Neural crest cell (in vitro differentiated cells): ENCODE measurements at regions not wholly inside any gene's neighbourhood (a gene's known extent, or its start where the extent isn't known, plus 50 kb on each side); places are given as distances from the start of the nearest gene placed in this dataset.

Source experiments
- DNase-seq: peaks from one replicate; pipeline ENCODE4 v3.0.0; 2021; ENCODE audit warnings: low read depth, mixed read lengths, low spot score
- H3K27ac Mint-ChIP-seq: one replicate; pipeline ENCODE4 v1.8.0; 2021; ENCODE audit warnings: mild to moderate bottlenecking, mixed read lengths; ENCODE audit not compliant: unreplicated experiment
- H3K27me3 Mint-ChIP-seq: 2 replicates; pipeline ENCODE4 v1.8.0; 2021; ENCODE audit warnings: low read depth, mild to moderate bottlenecking, mixed read lengths
- H3K36me3 Mint-ChIP-seq: 2 replicates; pipeline ENCODE4 v1.8.0; 2021; ENCODE audit warnings: low read depth, mild to moderate bottlenecking, mixed read lengths
- H3K4me1 Mint-ChIP-seq: 2 replicates; pipeline ENCODE4 v1.8.0; 2021; ENCODE audit warnings: mixed read lengths
- H3K4me3 Mint-ChIP-seq: one replicate; pipeline ENCODE4 v1.8.0; 2021; ENCODE audit warnings: mild to moderate bottlenecking, mixed read lengths
- H3K9me3 Mint-ChIP-seq: 2 replicates; pipeline ENCODE4 v1.8.0; 2021; ENCODE audit warnings: mixed read lengths
- TF ChIP-seq, protein P1 (sequence below): fragments of 200-600 bp; sonication (generic); conservative IDR thresholded peaks from 2 replicates; pipeline ENCODE4 v1.5.0; 2021; ENCODE audit warnings: antibody characterized with exemption, mild to moderate bottlenecking

DNA sequence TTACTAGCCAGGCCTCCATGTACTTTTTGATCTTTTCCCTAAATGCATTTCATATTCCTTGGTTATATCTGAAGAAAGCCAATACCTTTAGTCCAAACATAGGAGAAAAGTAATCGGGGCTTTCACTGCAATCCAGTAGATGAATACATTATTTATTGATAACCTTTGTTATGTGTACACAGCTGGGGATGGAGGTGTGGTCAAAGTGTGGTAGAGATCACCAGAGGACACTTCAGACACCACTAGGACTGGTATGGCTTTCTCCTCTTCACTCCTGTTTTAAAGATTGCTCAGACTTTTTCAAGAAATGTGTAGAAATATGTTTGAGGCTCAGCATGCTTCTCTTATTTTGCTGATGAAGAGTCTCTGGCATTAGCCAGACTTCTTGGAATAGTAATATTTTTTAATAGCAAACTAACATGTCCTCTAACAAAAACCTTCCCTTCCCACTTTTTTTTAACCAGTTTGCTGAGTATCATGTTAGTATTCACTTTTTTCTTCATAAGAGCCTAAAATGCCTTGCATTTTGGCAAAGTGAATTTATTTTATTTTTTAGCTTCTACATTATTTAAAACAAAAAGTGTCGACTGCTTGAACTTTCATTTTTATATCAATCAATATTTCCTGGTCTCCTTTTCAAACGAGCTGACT, 65.6 kb upstream of the MBNL1 start:
- DNase-seq, result no peak
- TF ChIP-seq, protein P1, sequence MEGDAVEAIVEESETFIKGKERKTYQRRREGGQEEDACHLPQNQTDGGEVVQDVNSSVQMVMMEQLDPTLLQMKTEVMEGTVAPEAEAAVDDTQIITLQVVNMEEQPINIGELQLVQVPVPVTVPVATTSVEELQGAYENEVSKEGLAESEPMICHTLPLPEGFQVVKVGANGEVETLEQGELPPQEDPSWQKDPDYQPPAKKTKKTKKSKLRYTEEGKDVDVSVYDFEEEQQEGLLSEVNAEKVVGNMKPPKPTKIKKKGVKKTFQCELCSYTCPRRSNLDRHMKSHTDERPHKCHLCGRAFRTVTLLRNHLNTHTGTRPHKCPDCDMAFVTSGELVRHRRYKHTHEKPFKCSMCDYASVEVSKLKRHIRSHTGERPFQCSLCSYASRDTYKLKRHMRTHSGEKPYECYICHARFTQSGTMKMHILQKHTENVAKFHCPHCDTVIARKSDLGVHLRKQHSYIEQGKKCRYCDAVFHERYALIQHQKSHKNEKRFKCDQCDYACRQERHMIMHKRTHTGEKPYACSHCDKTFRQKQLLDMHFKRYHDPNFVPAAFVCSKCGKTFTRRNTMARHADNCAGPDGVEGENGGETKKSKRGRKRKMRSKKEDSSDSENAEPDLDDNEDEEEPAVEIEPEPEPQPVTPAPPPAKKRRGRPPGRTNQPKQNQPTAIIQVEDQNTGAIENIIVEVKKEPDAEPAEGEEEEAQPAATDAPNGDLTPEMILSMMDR, result no peak
- Mint-ChIP-seq H3K4me1 (no peaks in the 10 kb centered on the region), H3K9me3 (no peaks in the 10 kb centered on the region), H3K4me3 (no peak overlapping the region), H3K36me3 (no peaks in the 10 kb centered on the region), H3K27ac (no peak overlapping the region), H3K27me3 (no peaks in the 10 kb centered on the region)

DNA sequence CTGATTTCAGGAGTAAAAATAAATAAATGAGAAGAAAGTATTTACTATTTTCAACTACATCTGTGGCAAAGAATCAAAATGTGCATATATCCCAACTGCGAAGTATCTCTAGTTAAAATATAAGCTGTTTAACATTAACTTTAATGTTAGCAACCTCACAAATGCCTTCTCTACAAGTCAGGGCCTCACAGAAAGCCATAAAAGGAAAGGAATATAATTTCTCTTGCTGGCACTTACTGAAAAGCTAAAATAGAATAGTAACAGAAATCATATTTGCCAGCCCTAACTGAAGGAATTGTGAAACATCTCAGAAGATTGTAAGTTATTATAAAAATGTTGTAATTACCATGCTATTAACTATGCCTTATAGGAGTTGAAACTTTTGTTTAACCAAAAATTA, 65.1 kb upstream of the MBNL1 start:
- H3K9me3 Mint-ChIP-seq, result no peaks in the 10 kb centered on the region
- TF ChIP-seq, protein P1, result no peak
- no peak for DNase-seq
- no peaks in the 10 kb centered on the region for H3K27me3 Mint-ChIP-seq
- no peak overlapping the region for H3K27ac Mint-ChIP-seq
- no peaks in the 10 kb centered on the region for H3K36me3 Mint-ChIP-seq
- no peak overlapping the region for H3K4me3 Mint-ChIP-seq
- H3K4me1 Mint-ChIP-seq, result no peaks in the 10 kb centered on the region

DNA sequence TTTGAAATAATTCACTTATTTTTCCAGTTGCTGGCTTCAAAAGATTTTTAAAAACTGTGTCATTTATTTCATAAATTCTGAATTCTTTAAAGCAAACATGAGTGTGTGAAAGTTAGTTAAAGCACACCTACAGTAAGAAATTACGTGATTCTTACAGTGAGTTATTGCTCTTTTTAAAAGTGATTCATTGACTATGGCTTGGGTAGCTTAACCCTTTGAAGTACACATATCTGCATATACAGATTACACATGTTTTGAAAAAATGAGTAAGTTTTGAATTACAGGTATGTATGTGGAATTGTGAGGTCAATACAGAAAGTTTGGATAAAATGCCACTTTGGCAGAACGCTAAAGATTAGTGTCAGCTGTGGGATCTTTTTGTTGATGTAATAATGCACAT, 64.5 kb upstream of the MBNL1 start:
- Mint-ChIP-seq H3K4me3 (no peak overlapping the region), H3K4me1 (no peaks in the 10 kb centered on the region), H3K9me3 (no peaks in the 10 kb centered on the region), H3K27ac (no peak overlapping the region), H3K36me3 (no peaks in the 10 kb centered on the region), H3K27me3 (no peaks in the 10 kb centered on the region)
- DNase-seq, result no peak
- TF ChIP-seq, protein P1, result no peak

DNA sequence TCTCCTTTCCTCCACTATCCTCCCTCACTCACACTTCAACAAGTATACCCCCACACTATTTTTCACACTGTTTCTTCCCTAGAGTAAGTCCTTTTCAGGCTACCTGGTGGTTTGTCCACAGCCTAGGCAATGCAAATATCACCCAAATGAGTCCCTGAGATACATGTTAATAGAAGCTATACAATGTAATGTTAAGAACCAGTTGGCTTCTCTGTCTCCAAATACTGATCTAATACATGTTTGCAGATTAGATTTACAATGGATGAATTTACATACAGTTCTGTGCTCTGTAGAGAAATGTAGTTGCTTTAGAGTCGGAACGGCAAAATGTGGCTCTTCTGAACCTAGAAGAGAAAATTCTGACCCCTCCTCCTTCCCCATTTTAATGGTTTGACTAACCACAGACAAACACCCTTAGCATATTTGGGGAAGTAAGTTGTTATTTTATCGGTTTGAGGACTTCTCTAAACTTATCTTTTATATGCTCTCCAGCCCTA, 63.6 kb upstream of the MBNL1 start:
- Mint-ChIP-seq H3K9me3 (no peaks in the 10 kb centered on the region), H3K4me3 (no peak overlapping the region), H3K27me3 (no peaks in the 10 kb centered on the region), H3K36me3 (no peaks in the 10 kb centered on the region), H3K4me1 (no peaks in the 10 kb centered on the region), H3K27ac (no peak overlapping the region)
- TF ChIP-seq, protein P1, result no peak
- no peak for DNase-seq

DNA sequence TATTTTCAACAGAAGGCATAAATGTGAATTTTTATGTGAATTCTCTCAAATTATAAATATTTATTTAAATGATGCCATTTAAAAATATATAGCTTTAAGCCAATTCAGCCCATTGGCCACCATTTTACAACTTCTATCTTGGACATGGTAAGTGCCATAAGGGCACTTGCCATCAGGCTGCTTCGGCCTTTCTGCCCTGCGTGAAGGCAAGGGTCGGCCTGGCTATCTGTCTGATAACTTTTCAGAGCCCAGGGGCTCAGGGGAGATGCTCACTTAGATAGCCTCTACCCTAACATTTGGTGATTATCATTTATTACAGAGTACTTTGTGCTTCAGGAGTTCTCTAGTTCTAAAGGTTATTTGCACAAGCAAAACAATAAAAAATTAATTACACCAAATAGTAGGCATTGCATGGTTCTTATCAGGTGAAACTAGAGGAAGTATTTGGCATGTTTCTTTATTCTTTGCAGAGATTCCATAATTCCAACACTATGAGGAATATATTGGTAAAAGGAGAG, 62.4 kb upstream of the MBNL1 start:
- Mint-ChIP-seq H3K9me3 (no peaks in the 10 kb centered on the region), H3K4me3 (no peak overlapping the region), H3K4me1 (no peaks in the 10 kb centered on the region), H3K27ac (no peak overlapping the region), H3K36me3 (no peaks in the 10 kb centered on the region), H3K27me3 (no peaks in the 10 kb centered on the region)
- DNase-seq, result no peak
- TF ChIP-seq, protein P1, result no peak
